Astrocyte of the cerebellum (primary cell): ENCODE measurements at regions not wholly inside any gene's neighbourhood (a gene's known extent, or its start where the extent isn't known, plus 50 kb on each side); places are given as distances from the start of the nearest gene placed in this dataset.

Experiments
- DNase-seq: peaks from one replicate; pipeline ENCODE4 v3.0.0-alpha.2; 2011; ENCODE audit warnings: low read depth
- H3K4me3 ChIP-seq: 2 replicates; pipeline ENCODE4 v1.5.1; 2011; ENCODE audit warnings: mild to moderate bottlenecking, low read depth, low read length, moderate library complexity
- in situ Hi-C: cut with HindIII; loops from 2 replicates; pipeline ENCODE4 v1.10.0; 2017; ENCODE audit warnings: low sequenced_read_pairs
- TF ChIP-seq, protein P1 (sequence below): IDR thresholded peaks from 2 replicates; pipeline ENCODE4 v1.5.1; 2012; ENCODE audit warnings: low read length, low read depth, moderate library complexity, mild to moderate bottlenecking; ENCODE audit errors: missing control alignments

DNA sequence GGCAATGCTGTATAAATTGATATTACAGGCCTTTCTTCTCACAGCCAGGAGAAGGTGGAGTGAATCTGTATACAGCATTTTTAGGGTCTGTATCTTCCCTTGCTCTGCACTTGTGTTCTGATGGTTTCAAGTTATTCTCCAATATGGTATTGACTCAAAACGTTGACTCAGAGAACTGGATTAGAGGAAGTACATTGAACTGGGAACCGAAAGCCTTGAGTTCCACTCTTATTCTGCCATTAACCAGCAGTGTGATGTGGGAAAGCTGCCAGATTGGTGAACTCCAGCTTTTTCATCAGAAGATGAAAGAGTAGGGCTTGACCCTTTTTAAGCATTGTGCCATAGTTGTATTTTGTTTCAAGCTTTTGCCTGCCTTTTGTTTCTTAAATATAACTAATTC lies 167.7 kb downstream of the SPRY2 start:
- H3K4me3 ChIP-seq = no peak overlapping the region
- TF ChIP-seq, protein P1, sequence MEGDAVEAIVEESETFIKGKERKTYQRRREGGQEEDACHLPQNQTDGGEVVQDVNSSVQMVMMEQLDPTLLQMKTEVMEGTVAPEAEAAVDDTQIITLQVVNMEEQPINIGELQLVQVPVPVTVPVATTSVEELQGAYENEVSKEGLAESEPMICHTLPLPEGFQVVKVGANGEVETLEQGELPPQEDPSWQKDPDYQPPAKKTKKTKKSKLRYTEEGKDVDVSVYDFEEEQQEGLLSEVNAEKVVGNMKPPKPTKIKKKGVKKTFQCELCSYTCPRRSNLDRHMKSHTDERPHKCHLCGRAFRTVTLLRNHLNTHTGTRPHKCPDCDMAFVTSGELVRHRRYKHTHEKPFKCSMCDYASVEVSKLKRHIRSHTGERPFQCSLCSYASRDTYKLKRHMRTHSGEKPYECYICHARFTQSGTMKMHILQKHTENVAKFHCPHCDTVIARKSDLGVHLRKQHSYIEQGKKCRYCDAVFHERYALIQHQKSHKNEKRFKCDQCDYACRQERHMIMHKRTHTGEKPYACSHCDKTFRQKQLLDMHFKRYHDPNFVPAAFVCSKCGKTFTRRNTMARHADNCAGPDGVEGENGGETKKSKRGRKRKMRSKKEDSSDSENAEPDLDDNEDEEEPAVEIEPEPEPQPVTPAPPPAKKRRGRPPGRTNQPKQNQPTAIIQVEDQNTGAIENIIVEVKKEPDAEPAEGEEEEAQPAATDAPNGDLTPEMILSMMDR = no peak
- in situ Hi-C loops = no loop called here
- DNase-seq = no peak

GRCh38 chr13:80171096-80171495 lies 169.8 kb downstream of the SPRY2 start:
- no peak for DNase-seq
- H3K4me3 ChIP-seq = no peak overlapping the region
- in situ Hi-C loops = no loop called here
- TF ChIP-seq, protein P1 = no peak

DNA sequence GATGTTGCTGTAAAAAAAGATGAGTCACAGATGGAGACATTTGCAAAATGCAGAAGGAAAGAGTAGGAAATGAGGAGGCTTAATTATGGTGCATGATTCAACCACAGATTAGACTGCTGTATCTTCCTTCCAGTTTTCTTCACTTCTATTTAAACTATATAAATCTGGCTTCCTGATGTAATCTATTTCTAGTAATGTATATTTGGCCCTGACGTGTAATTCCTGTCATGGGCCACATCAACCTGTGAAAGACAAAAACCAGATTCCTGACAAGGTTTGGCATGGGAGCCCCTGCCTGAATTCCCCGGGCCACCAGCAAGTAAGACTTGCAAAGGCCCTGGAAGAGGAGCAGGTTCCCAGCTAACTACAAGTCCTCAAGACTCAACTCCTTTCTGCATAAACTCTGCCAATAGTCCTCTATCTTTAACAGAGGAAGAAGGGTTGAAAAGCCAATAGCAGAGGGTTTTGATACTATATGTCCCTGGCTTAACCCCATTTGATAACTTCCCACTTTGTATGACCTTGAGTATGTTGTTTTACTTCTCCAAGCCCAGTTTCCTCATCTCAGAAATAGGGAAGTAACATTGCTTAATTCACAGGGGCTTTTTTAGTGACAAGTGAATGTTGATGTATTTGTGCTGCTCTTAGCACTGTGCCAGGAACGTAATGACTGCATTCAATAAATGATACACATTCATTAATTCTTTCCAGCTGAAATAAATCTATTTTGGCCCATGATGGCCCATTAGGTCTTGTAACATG lies 172.7 kb downstream of the SPRY2 start:
- in situ Hi-C loops = no loop called here
- TF ChIP-seq, protein P1 = no peak
- H3K4me3 ChIP-seq = no peak overlapping the region
- DNase-seq = no peak

DNA sequence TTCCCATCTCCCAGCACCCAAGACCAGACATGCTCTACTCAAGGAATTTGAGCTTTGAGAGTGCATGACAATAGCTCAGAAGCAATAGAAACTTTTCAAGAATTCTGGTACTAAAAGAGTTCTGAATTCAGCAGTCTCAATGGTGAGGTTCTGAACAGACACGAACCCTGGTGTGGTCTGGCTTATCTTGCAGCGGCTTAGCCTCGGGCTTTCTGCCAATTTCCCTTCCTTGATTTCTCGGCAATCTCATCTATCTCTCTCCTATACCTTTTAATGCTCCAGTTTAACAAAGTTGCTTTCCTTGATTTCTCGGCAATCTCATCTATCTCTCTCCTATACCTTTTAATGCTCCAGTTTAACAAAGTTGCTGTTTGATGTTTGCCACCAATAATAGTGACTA lies 174.6 kb downstream of the SPRY2 start:
- no peak for DNase-seq
- H3K4me3 ChIP-seq = no peak overlapping the region
- TF ChIP-seq, protein P1 = no peak
- in situ Hi-C loops = no loop called here

- TF ChIP-seq, protein P1 = no peak
- peak; percentile 74 for DNase-seq
- in situ Hi-C loops = no loop called here
Observed at GRCh38 chr13:80164462-80164861, 176.5 kb downstream of the SPRY2 start.

GRCh38 chr13:80161896-80162295 lies 179.0 kb downstream of the SPRY2 start:
- TF ChIP-seq, protein P1 = no peak
- DNase-seq = no peak
- no peak overlapping the region for H3K4me3 ChIP-seq
- in situ Hi-C loops = no loop called here

More at GRCh38 chr13:80164462-80164861, 176.5 kb downstream of the SPRY2 start:
- H3K4me3 ChIP-seq = no peak overlapping the region
